SK-N-SH treated with all-trans-retinoic acid at 6 μM for 48 hours (cell line): ENCODE measurements at regions not wholly inside any gene's neighbourhood (a gene's known extent, or its start where the extent isn't known, plus 50 kb on each side); places are given as distances from the start of the nearest gene placed in this dataset.

Source experiments
- TCF4 ChIP-seq: fragments of 250-450 bp; sonication (Bioruptor Pico); IDR thresholded peaks from 2 replicates; pipeline ENCODE4 v1.8.0; 2021; ENCODE audit warnings: mild to moderate bottlenecking, moderate library complexity, borderline replicate concordance
- ZNF8 ChIP-seq: fragments of 450-650 bp; formaldehyde crosslinking; IDR thresholded peaks from 2 replicates; pipeline ENCODE4 v1.5.0; 2020; ENCODE audit warnings: mild to moderate bottlenecking, moderate library complexity

DNA sequence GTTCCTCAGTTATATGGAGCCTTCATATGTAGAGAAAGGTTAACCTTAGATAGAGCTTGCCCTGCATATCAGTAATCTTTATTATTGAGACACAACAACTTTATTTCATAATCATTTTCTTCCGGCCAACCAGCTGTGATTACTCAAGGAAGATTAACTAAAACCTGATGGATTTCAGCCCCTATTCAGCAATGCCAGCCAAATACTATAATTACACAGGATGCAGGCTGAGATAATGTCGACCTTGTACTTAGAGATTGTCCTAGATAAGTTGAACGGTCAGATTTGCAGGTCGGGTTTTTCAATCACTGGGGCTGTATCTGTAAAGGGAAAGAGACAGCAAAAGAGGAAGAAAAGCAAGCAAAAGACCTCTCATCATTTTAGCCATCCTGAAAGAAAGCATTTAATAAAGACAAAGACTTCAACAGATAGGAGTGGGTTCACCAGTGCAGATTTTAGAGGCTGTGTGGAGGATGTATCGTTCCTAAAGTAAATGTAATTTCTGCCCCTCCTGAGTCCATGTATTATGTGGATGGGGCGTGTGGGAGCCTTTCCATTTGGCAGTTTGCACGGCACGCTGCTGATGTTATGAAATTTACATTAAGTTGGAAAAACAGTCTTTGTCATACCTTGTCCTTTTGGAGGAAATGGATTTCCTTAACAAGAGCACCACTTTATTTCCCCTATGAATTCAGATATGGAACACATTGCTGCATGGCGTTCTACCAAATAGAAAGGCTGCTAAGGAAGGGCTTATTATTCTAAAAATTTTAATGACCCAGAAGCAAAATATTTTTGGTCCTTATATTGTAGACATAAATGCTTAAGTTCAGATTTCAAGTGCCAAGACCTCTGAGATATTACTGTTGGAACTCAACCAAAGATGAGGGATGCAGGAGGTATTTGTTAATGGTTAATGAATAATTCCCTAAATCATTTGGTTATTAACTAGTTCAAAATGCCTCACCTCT, 496.7 kb downstream of the SPRY1 start:
- TF ChIP-seq TCF4 (peak; percentile 97), ZNF8 (no peak; the same call in 1 of the 2 replicates)
